BE2C (cell line): ENCODE measurements at regions not wholly inside any gene's neighbourhood (a gene's known extent, or its start where the extent isn't known, plus 50 kb on each side); places are given as distances from the start of the nearest gene placed in this dataset.

ENCODE experiments used
- DNase-seq: peaks from one replicate; pipeline ENCODE4 v3.0.0-alpha.2; 2020
- H3K27me3 ChIP-seq: fragments of 250-450 bp; sonication (Bioruptor Pico); 2 replicates; pipeline ENCODE4 v1.5.1; 2020; ENCODE audit warnings: mild to moderate bottlenecking
- H3K36me3 ChIP-seq: fragments of 250-450 bp; sonication (Bioruptor Pico); 2 replicates; pipeline ENCODE4 v1.5.1; 2020; ENCODE audit warnings: mild to moderate bottlenecking
- H3K4me1 ChIP-seq: fragments of 250-450 bp; sonication (Bioruptor Pico); 2 replicates; pipeline ENCODE4 v1.5.1; 2020
- H3K4me3 ChIP-seq: 2 replicates; pipeline ENCODE4 v1.5.1; 2011; ENCODE audit warnings: low read depth, low read length
- H3K9me3 ChIP-seq: fragments of 250-450 bp; sonication (Bioruptor Pico); 2 replicates; pipeline ENCODE4 v1.5.1; 2020
- TF ChIP-seq, protein P1 (sequence below): IDR thresholded peaks from 2 replicates; pipeline ENCODE4 v1.5.1; 2012; ENCODE audit warnings: mild to moderate bottlenecking, low read depth, low read length

DNA sequence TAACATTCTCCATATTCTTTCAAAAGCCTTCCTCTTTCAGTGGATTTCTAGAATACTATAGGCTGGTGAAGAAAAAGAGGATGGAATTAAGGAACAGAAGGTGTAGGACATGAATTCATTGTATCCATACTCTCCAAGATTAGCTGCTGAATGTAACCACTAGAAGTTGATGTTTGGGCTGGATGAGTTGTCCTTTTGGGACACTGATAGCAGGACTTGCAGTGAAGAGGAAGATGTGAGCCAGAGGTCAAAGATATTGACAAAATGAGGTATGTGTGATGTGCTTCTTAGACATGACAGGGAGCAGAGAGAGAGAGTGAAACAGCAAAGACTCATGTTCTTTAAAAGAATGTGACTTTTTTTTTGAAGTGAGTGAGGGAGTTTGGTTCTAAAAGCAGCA lies 134.3 kb upstream of the MAN1A1 start:
- Histone ChIP-seq H3K27me3 (no peaks in the 10 kb centered on the region), H3K36me3 (no peaks in the 10 kb centered on the region), H3K9me3 (no peaks in the 10 kb centered on the region), H3K4me3 (no peak overlapping the region), H3K4me1 (peaks cover 3% of the 10 kb centered on the region; the same call in 1 of the 2 replicates)
- TF ChIP-seq, protein P1, sequence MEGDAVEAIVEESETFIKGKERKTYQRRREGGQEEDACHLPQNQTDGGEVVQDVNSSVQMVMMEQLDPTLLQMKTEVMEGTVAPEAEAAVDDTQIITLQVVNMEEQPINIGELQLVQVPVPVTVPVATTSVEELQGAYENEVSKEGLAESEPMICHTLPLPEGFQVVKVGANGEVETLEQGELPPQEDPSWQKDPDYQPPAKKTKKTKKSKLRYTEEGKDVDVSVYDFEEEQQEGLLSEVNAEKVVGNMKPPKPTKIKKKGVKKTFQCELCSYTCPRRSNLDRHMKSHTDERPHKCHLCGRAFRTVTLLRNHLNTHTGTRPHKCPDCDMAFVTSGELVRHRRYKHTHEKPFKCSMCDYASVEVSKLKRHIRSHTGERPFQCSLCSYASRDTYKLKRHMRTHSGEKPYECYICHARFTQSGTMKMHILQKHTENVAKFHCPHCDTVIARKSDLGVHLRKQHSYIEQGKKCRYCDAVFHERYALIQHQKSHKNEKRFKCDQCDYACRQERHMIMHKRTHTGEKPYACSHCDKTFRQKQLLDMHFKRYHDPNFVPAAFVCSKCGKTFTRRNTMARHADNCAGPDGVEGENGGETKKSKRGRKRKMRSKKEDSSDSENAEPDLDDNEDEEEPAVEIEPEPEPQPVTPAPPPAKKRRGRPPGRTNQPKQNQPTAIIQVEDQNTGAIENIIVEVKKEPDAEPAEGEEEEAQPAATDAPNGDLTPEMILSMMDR, result no peak
- DNase-seq, result no peak

DNA sequence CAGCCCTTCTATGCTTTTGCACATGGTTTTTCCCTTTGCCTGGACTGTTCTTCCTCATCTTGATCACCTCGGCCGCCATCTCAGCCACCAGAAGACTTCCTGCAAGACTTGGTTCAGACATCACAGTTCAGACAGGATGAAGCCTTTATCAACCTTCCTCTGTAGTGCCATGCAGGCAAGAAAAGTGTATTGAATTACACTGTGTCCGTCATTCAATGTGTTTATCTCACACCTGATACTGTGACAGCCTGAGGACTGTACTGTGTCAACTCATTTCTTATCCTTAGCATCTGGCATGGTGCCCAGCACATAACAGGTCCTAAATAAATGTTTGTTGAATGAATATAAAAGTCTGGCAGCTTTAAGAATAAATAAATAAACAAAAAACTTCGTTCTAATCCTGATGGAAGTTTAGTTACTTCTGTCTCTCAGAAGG lies 133.3 kb upstream of the MAN1A1 start:
- H3K36me3 ChIP-seq, result no peaks in the 10 kb centered on the region
- no peak overlapping the region for H3K4me3 ChIP-seq
- no peaks in the 10 kb centered on the region for H3K9me3 ChIP-seq
- no peak for DNase-seq
- H3K27me3 ChIP-seq, result no peaks in the 10 kb centered on the region
- TF ChIP-seq, protein P1, result no peak
- H3K4me1 ChIP-seq, result peaks cover 3% of the 10 kb centered on the region; the same call in 1 of the 2 replicates

DNA sequence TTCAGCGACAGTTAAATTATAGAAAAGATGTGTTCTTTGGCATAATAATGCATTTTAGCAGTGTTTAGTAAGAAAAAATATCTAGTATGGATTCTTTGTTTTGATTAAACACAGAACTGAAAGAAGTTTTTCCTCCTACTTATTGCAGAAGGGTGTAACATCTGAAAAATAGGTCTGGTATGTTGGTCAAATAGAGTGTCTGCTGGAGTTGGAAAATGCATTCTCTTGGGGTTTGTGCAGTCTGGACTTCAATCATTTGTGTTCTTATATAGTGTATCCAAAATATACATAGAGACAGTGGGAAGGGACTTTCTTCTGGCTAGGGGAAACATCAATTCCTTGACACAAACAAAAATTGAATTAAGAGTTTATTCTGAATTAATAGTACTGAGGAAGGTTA lies 132.4 kb upstream of the MAN1A1 start:
- H3K4me3 ChIP-seq, result no peak overlapping the region
- no peak for DNase-seq
- H3K36me3 ChIP-seq, result no peaks in the 10 kb centered on the region
- H3K9me3 ChIP-seq, result no peaks in the 10 kb centered on the region
- TF ChIP-seq, protein P1, result no peak
- peaks cover 3% of the 10 kb centered on the region; the same call in 1 of the 2 replicates for H3K4me1 ChIP-seq
- H3K27me3 ChIP-seq, result no peaks in the 10 kb centered on the region

DNA sequence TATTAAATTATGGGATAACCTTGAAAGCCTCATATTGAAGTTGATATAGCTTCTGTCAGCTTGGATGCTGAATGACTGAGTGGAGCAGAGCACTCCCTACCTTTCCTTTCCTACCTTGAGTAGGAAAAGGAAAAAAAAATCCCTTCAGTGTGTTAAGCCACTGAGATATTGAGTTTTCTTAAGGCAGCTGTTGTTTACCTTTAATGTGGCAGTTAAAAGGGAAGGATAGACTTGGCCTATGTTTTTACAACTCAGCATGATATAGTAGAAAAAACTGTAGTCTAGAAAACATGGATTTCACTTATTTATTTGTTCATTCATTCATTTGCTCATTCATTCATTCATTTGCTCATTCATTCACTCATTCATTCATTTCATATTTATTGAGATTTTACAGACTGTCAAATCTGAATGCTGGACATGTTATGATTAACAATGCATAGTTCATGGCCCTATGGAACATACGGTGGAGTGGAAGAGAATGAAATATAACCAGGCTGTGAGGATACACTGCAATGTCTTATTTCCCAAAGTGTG lies 131.5 kb upstream of the MAN1A1 start:
- DNase-seq, result no peak
- H3K27me3 ChIP-seq, result no peaks in the 10 kb centered on the region
- H3K4me3 ChIP-seq, result no peak overlapping the region
- H3K36me3 ChIP-seq, result no peaks in the 10 kb centered on the region
- TF ChIP-seq, protein P1, result no peak
- no peaks in the 10 kb centered on the region for H3K9me3 ChIP-seq
- H3K4me1 ChIP-seq, result peaks cover 6% of the 10 kb centered on the region; the same call in 1 of the 2 replicates

DNA sequence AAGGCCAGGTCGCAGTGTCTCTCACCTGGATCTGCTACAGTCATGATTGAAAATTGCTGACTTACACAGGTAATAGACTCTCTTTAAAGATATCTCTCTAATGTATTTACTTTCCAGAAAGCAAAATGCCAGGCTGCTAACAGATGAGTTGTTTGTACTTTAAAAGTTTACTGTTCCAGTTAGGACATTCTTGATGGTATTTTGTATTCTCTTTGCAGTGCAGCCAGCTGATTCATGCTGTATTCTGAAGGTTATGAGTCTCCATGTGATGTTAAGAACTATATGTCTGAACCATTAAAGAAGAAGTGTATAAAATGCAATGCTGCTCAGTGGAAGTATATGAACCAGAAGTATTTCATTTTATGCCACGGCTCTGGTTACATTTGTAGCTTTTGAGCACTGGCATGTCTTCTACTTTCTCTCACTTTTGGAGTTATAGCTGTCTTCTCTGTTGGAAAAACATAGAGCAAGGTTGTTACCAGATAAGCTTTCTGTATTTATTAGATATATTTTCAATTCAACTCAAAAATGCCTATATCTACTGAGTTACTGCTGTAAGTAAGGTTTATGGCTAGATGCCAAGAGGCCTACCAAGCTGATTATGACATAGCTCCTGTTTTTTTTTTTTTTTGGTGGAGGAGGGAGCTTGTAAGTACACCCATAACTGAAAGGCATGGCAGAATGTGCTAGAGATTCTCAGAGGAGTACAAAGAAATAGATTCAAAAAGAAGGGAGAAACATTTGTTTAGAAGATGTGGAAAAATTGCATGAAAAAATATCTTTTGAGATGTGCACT lies 130.5 kb upstream of the MAN1A1 start:
- no peak overlapping the region for H3K4me3 ChIP-seq
- H3K27me3 ChIP-seq, result no peaks in the 10 kb centered on the region
- H3K9me3 ChIP-seq, result no peaks in the 10 kb centered on the region
- no peaks in the 10 kb centered on the region for H3K36me3 ChIP-seq
- no peak for DNase-seq
- TF ChIP-seq, protein P1, result no peak
- peaks cover 6% of the 10 kb centered on the region; the same call in 1 of the 2 replicates for H3K4me1 ChIP-seq

DNA sequence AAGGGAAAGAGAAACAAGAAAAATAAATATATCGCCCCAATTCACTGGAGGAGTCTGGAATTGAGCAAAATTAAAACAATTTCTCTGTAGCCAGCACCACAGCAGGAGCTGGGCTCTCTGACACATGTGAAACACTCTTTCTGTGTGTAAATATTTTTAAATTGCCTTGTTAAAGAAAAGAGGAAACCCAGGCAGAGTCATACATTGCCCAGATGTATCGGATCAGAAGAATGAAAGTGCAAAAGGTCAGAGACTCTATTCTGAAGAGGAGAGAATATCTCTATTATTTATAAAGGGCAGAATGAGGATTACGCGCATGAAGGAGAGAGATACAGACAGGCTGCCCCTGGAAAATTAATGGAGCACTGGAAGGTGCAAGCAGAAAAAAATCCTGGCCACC lies 127.0 kb upstream of the MAN1A1 start:
- H3K9me3 ChIP-seq, result no peaks in the 10 kb centered on the region
- peaks cover 6% of the 10 kb centered on the region; the same call in 1 of the 2 replicates for H3K4me1 ChIP-seq
- DNase-seq, result no peak
- H3K27me3 ChIP-seq, result no peaks in the 10 kb centered on the region
- no peak overlapping the region for H3K4me3 ChIP-seq
- H3K36me3 ChIP-seq, result no peaks in the 10 kb centered on the region
- TF ChIP-seq, protein P1, result no peak
